ENCODE measurements at regions not wholly inside any gene's neighbourhood (a gene's known extent, or its start where the extent isn't known, plus 50 kb on each side); places are given as distances from the start of the nearest gene placed in this dataset.

GRCh38 chr13:106351251-106351650 lies 184.2 kb downstream of the EFNB2 start:
- no peak overlapping the region for H3K9ac ChIP-seq (ENCODE audit: insufficient read depth, low read length)

GRCh38 chr13:106350208-106350607 lies 185.3 kb downstream of the EFNB2 start:
- H3K9me3 ChIP-seq (ENCODE audit: control insufficient read depth, insufficient read depth, low read depth, low read length): no peaks in the 10 kb centered on the region
- no peak overlapping the region for H3K9ac ChIP-seq (ENCODE audit: insufficient read depth, low read length)
- no peaks in the 10 kb centered on the region for H3K4me1 ChIP-seq (ENCODE audit: control insufficient read depth, extremely low read depth, insufficient read depth, low read length)
- no peaks in the 10 kb centered on the region for H3K36me3 ChIP-seq (ENCODE audit: control insufficient read depth, insufficient read depth, low read length)
- H3K27me3 ChIP-seq (ENCODE audit: control insufficient read depth, insufficient read depth, low read length): peaks cover 7% of the 10 kb centered on the region
- no peaks in the 10 kb centered on the region for H4K20me1 ChIP-seq (ENCODE audit: control insufficient read depth, extremely low read depth, insufficient read depth, low read length)
- no peak overlapping the region for H3K27ac ChIP-seq (ENCODE audit: insufficient read depth, low read length)
- no peak overlapping the region for H2AFZ ChIP-seq (ENCODE audit: low read length)
- no peak for TF ChIP-seq CTCF (conservative IDR thresholded peaks at IDR 0.05 in 1 of 2, IDR thresholded peaks at IDR 0.05 in 1 of 2; ENCODE audit: low read depth in 1 of 2, low read length in 2 of 2)
- TF ChIP-seq EZH2 (IDR thresholded peaks at IDR 0.05; ENCODE audit: low read length, missing control alignments): no peak
- H3K4me3 ChIP-seq (replicated peaks in 1 of 4; ENCODE audit: control extremely low read depth in 1 of 4, insufficient read depth in 1 of 4, low read depth in 3 of 4, low read length in 4 of 4): no peak overlapping the region
- no peak for DNase-seq (ENCODE audit: low read depth in 2 of 2)
- no peak overlapping the region for H3K4me2 ChIP-seq (ENCODE audit: extremely low read depth, insufficient read depth, low read length)
- H3K79me2 ChIP-seq (ENCODE audit: control insufficient read depth, insufficient read depth, low read length): no peaks in the 10 kb centered on the region

More at GRCh38 chr13:106351251-106351650, 184.2 kb downstream of the EFNB2 start:
- no peak for DNase-seq (ENCODE audit: low read depth in 2 of 2)
- H3K27ac ChIP-seq (ENCODE audit: insufficient read depth, low read length): no peak overlapping the region
- H4K20me1 ChIP-seq (ENCODE audit: control insufficient read depth, extremely low read depth, insufficient read depth, low read length): no peaks in the 10 kb centered on the region
- H3K79me2 ChIP-seq (ENCODE audit: control insufficient read depth, insufficient read depth, low read length): no peaks in the 10 kb centered on the region
- H3K27me3 ChIP-seq (ENCODE audit: control insufficient read depth, insufficient read depth, low read length): peaks cover 7% of the 10 kb centered on the region
- no peak for TF ChIP-seq CTCF (conservative IDR thresholded peaks at IDR 0.05 in 1 of 2, IDR thresholded peaks at IDR 0.05 in 1 of 2; ENCODE audit: low read depth in 1 of 2, low read length in 2 of 2)
- no peak for TF ChIP-seq EZH2 (IDR thresholded peaks at IDR 0.05; ENCODE audit: low read length, missing control alignments)
- no peaks in the 10 kb centered on the region for H3K4me1 ChIP-seq (ENCODE audit: control insufficient read depth, extremely low read depth, insufficient read depth, low read length)
- H3K4me2 ChIP-seq (ENCODE audit: extremely low read depth, insufficient read depth, low read length): no peak overlapping the region
- no peak overlapping the region for H3K4me3 ChIP-seq (replicated peaks in 1 of 4; ENCODE audit: control extremely low read depth in 1 of 4, insufficient read depth in 1 of 4, low read depth in 3 of 4, low read length in 4 of 4)
- no peaks in the 10 kb centered on the region for H3K9me3 ChIP-seq (ENCODE audit: control insufficient read depth, insufficient read depth, low read depth, low read length)
- no peak overlapping the region for H2AFZ ChIP-seq (ENCODE audit: low read length)
- H3K36me3 ChIP-seq (ENCODE audit: control insufficient read depth, insufficient read depth, low read length): no peaks in the 10 kb centered on the region

DNA sequence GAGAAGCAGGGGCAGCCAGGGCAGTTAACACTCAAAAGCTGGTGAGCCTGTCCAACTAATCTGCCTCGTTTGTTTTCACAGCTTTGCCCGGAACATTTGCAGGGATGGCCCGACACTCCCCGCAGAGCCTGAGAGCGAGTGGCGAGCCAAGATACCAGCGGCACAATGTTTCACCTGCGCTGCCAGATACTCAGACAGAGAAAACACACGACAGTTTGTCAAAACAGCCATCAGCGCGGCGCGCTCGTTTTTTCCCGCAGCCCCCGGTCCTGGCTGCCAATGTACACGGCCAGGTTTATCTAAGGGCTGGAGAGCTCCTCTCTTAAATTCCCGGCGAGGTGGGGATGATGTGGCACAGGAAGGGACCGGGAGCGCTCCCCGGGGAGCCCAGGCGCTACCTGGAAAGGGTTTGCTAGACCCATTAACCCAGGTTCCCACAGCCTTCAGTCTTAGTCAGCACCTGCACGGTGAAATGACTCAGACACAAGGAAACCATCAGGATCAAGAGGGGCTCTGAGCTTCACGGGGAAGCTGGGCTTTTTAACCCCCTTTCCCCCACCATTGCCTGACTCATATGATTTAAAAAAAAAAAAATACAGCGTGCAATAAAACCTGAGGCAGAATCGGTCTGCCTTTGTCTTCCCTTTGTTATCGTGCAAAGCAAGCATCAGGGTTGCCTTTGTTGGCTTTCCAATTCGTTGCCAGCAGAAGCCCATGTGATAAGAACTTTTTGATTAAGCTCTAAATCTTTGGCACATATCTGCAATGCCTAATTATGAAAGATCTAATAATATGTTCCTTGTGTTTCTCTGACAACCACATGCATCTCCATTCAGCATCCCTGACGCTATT lies 186.2 kb downstream of the EFNB2 start:
- DNase-seq (ENCODE audit: low read depth in 2 of 2): peak in 1 of 2 donors; percentile 71
- Histone ChIP-seq H3K4me2 (ENCODE audit: extremely low read depth, insufficient read depth, low read length) (peak overlapping the region; percentile 81), H3K36me3 (ENCODE audit: control insufficient read depth, insufficient read depth, low read length) (no peaks in the 10 kb centered on the region), H3K9ac (ENCODE audit: insufficient read depth, low read length) (no peak overlapping the region), H3K4me1 (ENCODE audit: control insufficient read depth, extremely low read depth, insufficient read depth, low read length) (no peaks in the 10 kb centered on the region), H2AFZ (ENCODE audit: low read length) (no peak overlapping the region), H3K4me3 (replicated peaks in 1 of 4; ENCODE audit: control extremely low read depth in 1 of 4, insufficient read depth in 1 of 4, low read depth in 3 of 4, low read length in 4 of 4) (peak overlapping the region in 1 of 4 experiments; percentile 52), H3K27me3 (ENCODE audit: control insufficient read depth, insufficient read depth, low read length) (peaks cover 7% of the 10 kb centered on the region), H3K27ac (ENCODE audit: insufficient read depth, low read length) (no peak overlapping the region), H4K20me1 (ENCODE audit: control insufficient read depth, extremely low read depth, insufficient read depth, low read length) (no peaks in the 10 kb centered on the region), H3K79me2 (ENCODE audit: control insufficient read depth, insufficient read depth, low read length) (no peaks in the 10 kb centered on the region), H3K9me3 (ENCODE audit: control insufficient read depth, insufficient read depth, low read depth, low read length) (no peaks in the 10 kb centered on the region)
- TF ChIP-seq EZH2 (IDR thresholded peaks at IDR 0.05; ENCODE audit: low read length, missing control alignments) (peak; percentile 57), CTCF (conservative IDR thresholded peaks at IDR 0.05 in 1 of 2, IDR thresholded peaks at IDR 0.05 in 1 of 2; ENCODE audit: low read depth in 1 of 2, low read length in 2 of 2) (no peak)
